HG03432 (cell line): ENCODE measurements at regions not wholly inside any gene's neighbourhood (a gene's known extent, or its start where the extent isn't known, plus 50 kb on each side); places are given as distances from the start of the nearest gene placed in this dataset.
"Not testable (repeated sequence)": the region's sequence is repeated elsewhere in the genome, so short reads cannot be mapped to it uniquely, and the experiment has no call there.

Source experiments
- ATAC-seq: cut with Tn5 transposase; IDR thresholded peaks from one replicate; pipeline ENCODE4 v1.9.1; 2021; ENCODE audit warnings: mild to moderate bottlenecking, moderate library complexity; ENCODE audit not compliant: unreplicated experiment

DNA sequence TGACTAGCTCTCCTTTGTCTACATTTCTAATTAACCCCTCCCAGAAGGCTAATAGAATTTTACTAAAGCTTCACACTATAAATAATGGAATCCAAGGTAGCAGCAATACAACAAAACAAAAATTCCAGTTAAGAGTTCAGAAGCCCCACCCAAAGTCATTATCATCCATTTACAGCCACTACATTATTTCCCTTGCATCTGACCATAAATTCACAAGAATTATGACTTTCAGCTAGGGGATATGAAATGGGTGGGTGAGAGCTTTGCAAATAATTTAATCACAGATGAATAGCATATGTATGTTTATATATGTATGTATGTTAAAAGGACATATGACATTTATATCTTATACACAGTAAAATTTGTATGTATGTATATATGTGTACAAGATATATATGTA, 65.3 kb upstream of the PTGDR start:
- ATAC-seq, result no peak

DNA sequence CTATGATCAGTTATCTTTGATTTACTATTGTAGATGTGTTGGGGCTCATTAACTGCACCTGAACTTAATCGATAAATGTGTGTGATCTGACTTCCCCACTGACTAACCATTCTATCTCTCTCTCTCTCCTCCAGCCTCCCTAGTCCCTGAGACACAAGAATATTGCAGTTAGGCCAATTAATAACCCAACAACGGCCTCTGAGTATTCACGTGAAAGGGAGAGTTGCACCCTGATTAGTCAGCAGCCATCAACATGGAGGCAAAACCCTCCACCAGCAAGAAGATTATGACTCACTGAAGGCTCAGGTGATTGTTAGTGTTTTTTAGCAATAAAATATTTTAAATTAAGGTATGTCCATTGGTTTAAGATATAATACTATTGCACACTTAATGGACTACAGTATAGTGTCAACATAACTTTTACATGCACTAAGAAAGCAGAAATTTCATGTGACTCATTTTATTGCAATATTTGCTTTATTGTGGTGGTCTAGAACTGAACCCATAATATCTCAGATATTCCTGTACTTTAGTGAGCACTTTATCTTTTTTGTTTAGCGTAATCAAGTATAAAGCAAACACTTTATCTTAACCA, 77.1 kb upstream of the PTGDR start:
- ATAC-seq, result no peak

- no peak for ATAC-seq
These were observed 78.2 kb upstream of the PTGDR start for GRCh38 chr14:52189325-52189724.

DNA sequence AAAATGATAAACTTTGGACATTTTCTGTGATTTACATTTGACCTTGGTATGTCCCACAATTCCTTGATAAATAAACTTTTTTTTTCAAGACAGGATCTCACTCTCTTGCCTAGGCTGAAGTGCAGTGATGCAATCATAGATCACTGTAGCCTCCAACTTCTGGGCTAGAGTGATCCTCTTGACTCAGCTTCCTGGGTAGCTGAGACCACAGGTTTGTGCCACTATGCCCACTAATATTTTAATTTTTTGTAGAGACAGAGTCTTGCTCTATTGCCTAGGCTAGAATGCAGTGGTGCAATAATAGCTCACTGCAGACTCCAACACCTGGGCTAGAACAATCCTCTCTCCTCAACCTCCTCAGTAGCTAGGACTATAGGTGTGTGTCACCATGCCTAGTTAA, 79.1 kb upstream of the PTGDR start:
- no peak for ATAC-seq

DNA sequence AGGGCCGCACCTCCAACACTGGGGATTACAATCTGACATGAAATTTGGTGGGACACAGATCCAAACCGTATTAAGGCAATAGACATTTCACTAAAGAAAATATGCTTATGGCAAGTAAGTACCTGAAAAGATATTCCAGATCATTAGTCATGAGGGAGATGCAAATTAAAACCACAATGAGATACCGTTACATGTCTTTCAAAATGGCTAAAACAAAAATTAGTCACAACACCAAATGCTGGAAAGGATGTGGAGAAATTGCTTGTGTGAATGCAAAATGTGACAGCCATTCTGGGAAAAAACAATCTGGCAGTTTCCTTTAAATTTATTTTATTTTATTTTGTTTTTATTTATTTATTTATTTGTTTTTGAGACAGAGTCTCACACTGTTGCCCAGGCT, 82.3 kb upstream of the PTGDR start:
- ATAC-seq, result no peak

GRCh38 chr14:52182853-52183252, 84.6 kb upstream of the PTGDR start:
- ATAC-seq, result no peak

- ATAC-seq, result no peak
These were observed 88.2 kb upstream of the PTGDR start for GRCh38 chr14:52179141-52179790.

DNA sequence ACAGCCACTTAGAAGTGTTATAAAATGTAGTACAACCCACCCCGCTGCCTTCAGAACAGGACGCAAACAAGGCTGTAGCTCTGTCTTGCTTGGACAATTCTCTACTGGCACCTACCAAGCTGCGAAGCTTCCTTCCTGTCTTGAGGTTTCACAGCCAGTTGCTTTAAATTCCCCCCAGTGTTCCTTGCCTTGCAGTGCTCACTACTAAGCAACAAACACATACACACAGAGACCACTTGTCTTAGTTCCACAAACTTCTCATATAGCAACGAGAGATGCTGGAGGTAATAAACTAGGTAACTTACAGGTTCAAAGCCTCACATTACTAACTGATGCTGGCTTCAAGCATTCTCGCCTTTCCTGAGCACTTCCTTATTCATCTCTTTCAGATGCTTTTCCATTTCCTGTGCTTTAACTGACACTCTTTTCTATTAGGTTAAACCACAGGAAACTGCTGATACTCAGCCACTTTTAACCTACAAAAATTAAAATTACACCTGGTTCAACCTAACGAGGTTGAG, 91.5 kb upstream of the PTGDR start:
- peak; percentile 65 for ATAC-seq

DNA sequence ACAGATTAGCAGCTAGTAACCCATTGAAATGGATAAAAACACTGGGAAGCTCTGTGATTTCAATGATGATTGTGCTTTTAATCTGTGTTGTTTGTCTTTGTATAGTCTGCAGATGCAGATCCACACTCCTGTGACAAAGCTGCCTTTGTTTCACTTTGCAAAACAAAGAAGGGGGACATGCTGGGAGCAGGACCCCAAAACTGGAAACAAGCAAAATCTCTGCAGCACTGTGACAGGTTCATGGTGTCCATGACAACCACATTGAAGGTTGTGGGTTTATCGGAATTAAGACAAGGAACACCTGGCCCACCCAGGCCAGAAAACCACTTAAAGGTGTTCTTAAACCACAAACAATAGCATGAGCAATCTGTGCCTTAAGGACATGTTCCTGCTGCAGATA, 95.6 kb upstream of the PTGDR start:
- not testable (repeated sequence) for ATAC-seq

- ATAC-seq, result no peak
These were observed 98.0 kb upstream of the NID2 start for GRCh38 chr14:52166822-52167221.

DNA sequence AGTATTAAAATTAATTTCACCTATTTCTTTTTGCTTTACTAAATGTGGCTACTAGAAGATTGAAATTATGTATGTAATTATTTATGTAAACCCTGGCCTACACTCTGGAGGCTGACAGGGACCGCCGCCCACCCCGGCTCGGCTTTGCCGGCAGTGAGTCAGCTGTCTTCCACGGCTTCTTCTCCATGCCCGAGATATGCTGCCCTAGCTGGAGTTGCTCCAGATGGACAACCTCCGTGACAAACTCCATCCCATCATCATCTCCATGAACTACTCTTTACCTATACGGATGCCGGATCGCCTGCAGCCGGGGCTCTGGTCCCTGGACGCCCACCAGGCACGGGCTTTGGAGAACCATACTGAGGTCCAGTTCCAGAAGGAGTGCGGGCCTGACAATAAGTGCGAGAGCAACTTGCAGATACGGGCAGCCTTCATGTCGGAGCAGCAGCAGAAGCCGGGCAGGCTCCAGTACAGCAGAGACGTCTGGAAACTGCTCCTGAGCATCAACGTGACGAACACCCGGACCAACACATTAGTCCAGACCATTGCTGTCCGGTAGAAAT, 86.9 kb upstream of the NID2 start:
- ATAC-seq, result no peak

GRCh38 chr14:52154992-52155650, 86.3 kb upstream of the NID2 start:
- ATAC-seq, result no peak

GRCh38 chr14:52153939-52154338, 85.1 kb upstream of the NID2 start:
- no peak for ATAC-seq

GRCh38 chr14:52150162-52150561, 81.3 kb upstream of the NID2 start:
- no peak for ATAC-seq

- ATAC-seq, result no peak
These were observed 79.5 kb upstream of the NID2 start for GRCh38 chr14:52148371-52148770.

DNA sequence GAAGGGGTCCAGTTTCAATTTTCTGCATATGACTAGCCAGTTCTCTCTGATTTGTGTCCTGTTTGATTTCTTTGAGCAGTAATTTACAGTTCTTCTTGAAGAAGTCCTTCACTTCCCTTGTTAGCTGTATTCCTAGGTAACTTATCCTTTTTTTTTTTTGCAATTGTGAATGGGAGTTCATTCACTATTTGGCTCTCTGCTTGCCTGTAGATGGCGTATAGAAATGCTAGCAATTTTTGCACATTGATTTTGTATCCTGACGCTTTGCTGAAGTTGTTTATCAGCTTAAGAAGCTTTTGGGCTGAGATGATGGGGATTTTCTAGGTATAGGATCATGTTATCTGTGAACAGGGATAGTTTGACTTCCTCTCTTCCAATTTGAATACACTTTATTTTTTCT, 77.6 kb upstream of the NID2 start:
- ATAC-seq, result no peak

DNA sequence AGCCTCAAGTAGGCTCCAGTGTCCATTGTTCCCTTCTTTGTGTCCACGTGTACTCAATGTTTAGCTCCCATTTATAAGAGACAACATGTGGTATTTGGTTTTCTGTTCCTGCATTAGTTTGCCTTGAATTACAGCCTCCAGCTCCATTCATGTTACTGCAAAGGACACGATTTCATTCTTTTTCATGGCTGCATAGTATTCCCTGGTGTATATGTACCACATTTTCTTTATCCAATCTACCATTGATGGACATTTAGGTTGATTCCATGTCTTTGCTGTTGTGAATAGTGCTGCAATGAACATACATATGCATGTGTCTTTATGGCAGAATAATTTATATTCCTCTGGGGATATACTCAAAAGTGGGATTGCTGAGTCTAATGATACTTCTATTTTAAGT, 75.2 kb upstream of the NID2 start:
- ATAC-seq, result not testable (repeated sequence)

- no peak for ATAC-seq
These were observed 73.6 kb upstream of the NID2 start for GRCh38 chr14:52142504-52142903.

DNA sequence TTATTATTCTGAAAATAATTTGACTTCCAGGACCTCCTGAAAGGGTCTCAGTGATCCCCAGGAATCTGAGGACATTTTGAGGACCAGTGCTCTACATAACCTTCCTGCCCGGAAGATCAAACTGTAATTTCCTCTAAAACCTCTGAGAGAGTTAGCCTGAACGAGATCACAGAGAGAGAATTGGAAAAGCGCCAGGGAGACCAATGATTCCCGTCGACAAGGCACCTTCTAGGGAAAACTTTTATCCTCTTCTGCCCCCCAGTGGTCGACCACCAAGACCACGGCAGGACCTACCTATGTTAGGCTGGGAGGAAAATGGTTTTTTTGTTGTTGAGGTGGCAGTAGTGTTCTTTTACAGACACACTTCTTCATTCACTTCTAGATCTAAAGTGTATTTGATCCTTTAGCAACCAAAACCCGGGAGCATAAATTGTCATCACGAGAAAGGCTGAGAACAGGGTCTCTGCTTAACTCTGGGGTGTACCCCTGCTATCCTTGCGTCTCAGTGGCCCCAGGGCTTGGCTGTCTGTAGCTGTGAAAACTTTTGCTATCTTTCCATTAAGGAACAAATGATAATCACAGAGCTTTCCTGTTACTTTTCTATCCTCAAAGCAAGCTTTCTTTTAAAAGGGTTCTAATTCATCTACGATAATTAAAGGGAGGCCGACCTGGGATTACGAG, 62.9 kb upstream of the NID2 start:
- ATAC-seq, result no peak

DNA sequence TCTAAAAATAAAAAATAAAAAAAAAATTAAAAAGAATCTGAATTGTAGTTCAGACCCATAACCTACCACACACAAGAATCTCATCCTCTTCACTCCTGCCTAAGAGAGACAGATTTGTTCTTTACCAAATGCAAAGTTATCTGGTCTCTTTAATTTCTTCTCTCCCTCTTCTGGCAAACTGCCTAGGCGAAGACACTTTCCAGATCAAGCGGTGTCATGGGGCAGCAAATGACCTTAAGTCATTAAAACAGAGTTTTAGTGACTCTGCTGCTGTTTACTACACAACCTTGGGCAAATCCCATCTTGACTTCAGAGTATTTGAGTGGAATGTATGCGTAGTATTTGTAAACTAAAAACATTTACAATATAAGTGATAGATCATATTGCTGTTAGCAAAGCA, 60.9 kb upstream of the NID2 start:
- ATAC-seq, result no peak

DNA sequence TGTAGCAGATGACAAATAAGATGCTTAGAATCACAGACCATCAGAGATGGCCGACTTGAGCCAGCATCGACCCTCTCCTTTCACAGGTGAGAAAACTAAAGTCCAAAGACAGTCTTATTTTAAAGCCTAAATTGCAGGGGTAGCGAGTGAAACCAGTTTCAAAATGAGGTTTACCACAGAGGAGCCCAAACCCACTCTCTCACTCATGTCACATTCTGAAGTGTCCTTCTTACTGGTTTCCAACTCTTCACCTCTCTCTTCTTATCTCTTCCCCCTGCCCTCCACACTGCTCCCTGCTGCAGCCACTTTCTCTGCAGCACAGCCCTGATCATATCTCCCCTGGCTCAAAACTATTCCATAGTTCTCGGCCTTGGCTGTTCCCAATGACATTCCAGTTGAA, 57.0 kb upstream of the NID2 start:
- no peak for ATAC-seq
